ENCODE measurements at regions not wholly inside any gene's neighbourhood (a gene's known extent, or its start where the extent isn't known, plus 50 kb on each side); places are given as distances from the start of the nearest gene placed in this dataset.
"Not testable (repeated sequence)": the region's sequence is repeated elsewhere in the genome, so short reads cannot be mapped to it uniquely, and the experiment has no call there.

DNA sequence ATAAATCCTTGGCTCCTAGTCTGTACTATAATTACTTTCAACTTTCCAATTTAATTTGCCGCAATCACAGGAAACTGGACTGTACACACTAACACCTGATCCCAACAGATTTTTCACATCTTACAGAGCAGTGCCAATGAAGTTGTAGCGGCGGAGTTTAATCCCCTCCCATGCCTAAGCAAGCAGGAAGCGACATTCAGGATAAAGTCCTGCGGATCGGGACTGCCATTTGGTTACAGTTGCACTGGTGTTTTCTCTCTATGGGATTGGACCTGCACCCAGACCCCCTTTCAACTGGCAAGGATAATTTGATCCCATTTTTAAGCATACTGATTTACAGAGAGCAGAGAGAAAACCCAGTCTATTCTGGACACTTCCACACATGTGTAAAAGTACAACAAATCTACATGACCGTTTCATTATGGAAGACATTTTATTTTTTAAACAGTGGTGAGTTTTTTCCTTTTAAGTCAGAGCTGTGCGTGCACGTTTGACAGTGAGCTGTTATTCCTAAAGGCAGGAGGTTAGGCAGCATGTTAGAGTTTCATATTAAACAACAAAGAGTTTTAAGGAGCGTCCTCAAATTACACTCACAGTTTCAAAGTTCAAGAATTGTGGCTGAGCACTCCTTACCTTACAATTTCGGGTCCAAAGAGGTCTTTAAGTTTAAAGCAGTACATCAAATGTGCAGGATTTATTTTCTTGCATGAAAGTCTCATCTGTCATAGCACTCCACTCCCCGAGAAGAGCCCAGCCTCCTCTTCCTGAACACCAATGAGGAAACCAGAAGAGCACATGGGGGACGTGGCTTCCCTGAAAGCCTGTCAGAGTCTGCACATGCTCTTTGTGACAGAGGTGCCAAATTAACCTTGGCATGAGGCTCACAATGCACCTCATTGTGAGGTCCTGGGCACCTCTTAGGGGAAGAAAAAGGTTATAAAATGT is 141.6 kb upstream of the RFC3 start:
- DNase-seq = no peak

DNA sequence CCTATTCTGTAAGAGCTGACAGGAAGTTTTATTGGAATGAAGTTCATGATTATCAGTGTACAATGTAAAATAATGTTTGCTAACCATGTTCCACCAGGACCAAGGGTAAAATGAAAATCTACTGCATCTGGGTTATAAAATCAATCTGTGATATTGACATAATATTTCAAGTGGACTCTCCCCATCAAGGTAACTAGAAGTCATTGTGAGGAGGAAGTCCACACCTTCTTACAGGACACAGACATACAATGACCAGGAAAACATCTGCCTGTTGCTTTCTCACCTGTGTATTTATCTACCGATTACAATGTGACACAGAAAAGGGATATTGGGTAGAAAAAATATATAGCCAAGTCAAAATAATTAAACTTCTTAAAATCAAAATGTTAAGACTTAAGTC is 140.7 kb upstream of the RFC3 start:
- DNase-seq = no peak

DNA sequence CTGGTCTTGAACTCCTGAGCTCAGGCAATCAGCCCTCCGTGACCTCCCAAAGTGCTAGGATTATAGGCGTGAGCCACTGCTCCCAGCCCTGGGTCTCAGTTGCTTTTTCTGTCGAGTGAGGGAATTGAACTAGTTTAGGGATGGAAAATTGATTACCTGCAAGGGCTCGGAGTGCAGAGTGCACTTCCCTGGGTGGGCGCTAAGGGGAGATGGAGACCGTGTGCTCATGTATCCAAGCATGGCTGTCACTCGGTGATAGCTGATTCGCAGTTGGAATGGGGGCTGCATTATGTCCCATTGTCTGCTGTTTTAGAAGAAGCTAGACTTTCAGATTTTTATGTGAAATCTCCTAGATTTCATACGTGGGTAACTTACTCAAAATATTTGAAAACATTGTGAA is 139.9 kb upstream of the RFC3 start:
- DNase-seq = no peak

DNA sequence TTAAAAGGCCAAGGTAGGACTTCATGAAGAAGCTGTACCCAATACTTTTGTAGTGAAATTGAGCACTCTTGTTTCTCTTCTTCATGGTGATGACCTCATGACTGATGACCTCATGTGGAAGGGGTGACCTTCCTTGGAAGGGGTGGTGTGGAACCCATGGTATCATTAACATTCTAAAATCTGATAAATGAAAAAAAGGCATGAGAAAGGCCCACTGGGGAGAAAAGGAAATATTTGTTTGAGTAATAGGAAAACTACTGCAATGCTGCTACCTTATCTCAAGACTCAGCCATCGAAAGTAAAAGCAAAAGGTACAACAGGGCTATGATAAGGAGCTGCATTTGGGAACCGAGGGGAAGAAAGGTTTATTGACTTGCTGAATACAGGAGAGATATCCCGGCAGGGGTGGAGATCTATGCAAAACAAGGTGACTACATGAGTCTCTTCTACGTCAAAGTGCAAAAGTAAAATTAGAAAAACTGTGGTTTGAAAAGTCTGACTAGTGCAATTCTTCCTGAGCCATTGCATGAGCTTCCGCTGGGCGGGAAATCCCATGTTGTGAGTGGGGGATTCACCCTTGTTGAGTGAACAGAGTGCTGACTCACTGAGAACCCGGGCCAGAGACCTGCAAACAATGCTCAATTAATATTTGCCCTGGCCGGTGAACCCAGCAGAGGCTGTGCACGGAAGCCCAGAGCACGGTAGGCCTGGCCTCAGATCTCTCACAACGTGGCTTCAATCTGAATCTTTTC is 138.9 kb upstream of the RFC3 start:
- DNase-seq = no peak

DNA sequence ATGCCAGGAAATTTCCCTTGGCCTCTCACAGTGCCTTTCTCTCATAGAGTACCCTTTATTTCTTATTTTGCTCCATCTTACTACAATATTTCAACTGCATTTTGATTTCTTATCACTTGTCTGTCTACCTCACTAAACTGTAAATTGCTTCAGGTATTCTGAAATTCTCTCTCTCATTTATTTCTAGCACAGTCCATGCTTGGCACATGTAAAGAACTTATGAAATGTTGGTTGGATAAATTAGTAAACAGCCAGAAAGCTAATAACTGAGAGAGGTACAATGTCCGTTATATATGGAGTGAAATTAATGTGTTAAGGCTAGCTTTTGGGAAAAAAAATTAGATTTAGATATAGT is 138.3 kb upstream of the RFC3 start:
- no peak for DNase-seq

DNA sequence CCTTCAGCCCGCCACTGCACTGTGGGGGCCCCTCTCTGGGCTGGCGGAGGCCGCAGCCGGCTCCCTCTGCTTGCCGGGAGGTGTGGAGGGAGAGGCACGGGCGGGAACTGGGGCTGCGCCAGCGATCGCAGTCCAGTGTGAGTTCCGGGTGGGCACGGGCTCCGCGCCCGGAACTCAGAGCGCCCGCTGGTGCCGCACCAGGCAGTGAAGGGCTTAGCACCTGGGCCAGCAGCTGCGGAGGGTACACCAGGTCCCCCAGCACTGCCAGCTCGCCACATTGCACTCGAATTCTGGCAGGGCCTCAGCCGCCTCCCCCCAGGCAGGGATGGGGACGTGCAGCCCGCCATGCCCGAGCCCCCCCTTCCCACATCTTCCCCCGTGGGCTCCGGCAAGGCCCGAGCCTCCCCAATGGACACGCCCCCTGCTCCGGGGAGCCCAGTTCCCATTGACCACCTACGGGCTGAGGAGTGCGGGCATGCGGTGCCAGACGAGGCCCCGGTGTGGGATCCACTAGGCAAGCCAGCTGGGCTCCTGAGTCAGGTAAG is 135.9 kb upstream of the RFC3 start:
- no peak for DNase-seq

DNA sequence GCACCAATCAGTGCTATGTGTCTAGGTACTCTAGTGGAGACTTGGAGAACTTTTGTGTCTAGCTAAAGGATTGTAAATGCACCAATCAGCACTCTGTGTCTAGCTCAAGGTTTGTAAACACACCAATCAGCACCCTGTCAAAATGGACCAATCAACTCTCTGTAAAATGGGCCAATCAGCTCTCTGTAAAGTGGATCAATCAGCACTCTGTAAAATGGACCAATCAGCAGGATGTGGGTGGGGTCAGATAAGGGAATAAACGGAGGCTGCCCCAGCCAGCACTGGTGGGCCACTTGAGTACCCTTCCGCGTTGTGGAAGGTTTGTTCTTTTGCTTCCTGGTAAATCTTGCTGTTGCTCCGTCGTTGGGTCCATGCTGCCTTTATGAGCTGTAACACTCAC is 135.3 kb upstream of the RFC3 start:
- DNase-seq = not testable (repeated sequence)

DNA sequence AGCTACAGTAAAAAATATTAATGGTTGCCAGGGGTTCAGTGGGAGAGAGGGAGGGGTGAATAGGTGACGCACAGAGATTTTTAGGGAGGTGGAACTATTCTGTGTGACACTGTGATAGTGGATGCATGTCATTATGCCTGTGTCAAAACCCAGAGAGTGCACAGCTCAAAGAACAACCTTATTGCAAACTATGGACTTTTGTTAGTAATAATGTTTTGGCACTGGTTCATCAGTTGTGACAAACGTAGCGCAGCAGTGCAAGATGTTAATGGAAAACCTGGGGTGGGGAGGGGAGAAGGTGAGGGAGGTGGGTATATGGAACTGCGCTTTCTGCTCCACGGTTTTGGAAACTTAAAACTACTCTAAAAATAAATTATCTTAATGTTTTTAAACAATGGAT is 134.6 kb upstream of the RFC3 start:
- no peak for DNase-seq

DNA sequence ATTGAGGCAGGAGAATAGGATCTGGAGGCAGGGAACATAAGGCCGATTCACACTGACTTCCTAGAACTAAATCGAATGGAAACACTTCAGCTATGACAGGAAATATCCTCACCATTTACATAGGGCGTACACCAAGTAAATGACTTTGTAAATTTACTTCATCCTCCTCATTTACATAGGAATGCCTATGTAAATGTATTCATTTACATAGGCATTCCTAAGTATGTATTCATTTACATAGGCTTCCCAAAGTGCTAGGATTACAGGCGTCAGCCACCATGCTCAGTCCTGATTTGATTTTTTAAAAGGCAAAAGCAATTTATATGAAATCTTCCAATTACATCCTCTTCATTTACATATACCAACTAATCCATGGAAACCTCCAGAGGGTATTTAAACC is 133.1 kb upstream of the RFC3 start:
- DNase-seq = no peak

DNA sequence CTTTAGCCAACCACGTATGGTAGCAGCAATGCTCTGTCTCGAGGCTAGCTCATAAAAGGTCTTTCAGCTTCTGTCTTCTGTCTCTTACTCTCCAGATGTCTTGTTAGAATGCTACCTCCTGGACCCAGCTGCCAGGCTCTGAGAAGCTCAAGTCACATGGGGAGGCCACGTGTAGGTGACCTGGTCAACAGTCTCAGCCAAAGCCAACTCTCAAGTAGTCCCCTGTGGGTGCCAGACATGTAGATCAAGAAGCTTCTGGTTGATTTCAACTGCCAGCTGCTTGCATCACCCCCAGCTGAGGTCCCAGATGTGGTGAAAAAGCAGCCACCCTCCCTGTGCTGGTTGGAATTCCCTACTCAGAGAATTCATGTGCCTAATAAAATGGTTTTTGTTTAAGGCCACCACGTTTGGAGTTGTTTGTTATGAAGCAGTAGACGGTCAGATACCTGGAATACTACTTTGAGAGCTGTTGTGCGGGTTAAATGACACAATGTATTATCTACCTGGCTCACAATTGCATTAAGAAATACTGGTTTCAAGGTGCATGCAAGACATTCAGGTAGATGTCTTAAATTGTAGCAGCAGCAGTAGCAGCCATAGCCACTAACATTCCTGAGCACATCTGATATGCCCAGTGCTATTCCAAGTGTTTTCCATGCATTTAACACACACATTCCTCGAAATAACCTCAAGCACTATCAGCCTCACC is 131.0 kb upstream of the RFC3 start:
- no peak for DNase-seq

DNA sequence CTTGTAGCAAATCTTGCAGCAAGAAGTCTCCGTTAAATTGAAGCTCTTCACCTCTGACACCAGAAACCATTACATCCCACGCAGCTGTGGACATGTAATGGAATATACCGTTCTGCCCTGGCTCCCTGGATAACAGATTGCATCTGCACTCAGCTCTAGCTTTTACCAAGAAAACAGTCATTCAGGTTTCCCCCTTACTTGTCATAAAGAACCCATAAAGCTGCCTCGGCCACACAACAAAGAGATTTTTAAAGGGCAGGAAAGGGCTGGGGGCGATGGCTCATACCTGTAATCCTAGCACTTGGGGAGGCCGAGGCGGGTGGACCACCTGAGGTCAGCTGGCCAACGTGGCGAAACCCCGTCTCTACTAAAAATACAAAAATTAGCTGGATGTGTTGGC is 127.6 kb upstream of the RFC3 start:
- DNase-seq = no peak

DNA sequence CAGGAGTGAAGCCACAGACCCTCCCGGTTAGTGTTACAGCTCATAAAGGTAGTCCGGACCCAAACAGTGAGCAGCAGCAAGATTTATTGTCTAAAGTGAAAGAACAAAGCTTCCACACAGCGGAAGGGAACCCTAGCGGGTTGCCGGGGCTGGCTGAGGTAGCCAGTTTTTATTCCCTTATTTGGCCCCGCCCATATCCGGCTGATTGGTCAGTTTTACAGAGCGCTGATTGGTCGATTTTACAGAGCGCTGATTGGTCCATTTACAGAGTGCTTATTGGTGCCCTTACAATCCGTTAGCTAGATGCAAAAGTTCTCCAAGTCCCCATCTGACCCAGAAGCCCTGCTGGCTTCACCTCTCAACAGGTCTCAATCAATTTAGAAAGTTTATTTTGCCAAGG is 126.0 kb upstream of the RFC3 start:
- DNase-seq = no peak

DNA sequence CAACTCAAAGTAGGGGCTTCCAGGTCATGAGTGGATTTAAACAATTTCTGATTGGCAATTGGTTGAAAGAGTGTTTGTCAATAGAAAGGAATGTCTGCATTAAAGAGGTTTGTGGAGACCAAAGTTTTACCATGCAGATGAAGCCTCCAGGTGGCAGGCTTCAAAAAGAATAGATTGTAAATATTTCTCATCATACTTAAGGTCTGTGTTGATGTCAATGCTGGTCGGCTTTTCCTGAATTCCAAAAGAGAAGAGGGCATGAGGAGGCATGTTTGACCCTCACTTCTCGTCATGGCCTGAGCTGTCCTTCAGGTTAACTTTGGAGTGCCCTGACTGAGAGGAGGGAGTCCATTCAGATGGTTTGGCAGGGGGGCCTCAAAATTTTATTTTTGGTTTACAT is 125.4 kb upstream of the RFC3 start:
- no peak for DNase-seq

DNA sequence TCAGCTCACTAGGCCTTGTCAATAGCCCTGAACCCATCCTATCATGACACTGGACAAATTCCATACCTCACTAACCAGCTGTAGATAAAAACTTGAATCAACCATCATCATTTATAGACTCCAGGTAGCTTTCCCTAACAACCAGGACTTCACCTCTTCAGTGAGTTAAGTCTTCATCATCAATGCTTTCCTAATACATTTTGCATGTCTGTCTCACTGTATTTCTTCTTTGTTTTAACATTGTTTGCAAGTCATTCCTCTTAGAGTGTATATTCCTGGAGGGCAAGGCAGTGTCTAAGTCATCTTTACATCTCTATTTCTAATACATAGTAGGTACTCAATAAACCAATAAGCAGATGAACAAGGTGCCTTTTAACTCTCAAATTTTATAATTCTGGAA is 123.4 kb upstream of the RFC3 start:
- no peak for DNase-seq

DNA sequence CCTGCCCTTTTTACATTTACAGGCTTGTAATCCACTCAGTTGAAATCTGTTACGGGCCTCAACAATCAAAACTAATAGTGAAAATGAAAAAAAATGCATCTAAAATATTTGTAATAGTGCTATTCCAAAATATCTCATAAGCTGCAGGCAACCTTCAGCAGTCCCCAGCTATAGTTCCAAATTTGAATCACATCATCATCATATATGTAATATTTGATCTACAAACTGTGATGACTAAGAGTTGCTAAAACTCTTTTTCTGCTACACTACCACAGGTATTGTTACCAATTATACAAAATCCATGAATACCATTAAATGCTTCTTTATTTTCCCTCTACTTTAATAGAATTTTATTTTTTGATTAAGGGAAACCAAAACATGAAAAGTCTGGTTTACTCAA is 121.4 kb upstream of the RFC3 start:
- DNase-seq = no peak

DNA sequence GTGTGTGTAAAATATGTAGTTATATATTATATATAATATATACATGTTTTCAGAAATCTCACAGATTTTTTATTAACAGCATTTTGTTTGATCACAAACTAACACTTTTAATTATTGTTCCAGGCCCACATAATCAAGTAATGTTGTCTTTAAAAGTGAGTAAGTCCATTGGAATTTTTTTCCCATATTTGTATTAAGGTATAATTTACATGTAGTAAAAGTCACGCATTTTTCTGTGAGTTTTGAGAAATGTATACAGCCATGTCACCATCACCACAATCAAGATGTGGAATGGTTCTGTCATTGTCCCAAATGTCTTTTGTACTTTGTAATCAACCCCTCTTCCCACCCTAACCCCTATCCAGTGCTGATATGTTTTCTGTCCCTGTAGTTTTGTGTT is 120.0 kb upstream of the RFC3 start:
- no peak for DNase-seq

DNA sequence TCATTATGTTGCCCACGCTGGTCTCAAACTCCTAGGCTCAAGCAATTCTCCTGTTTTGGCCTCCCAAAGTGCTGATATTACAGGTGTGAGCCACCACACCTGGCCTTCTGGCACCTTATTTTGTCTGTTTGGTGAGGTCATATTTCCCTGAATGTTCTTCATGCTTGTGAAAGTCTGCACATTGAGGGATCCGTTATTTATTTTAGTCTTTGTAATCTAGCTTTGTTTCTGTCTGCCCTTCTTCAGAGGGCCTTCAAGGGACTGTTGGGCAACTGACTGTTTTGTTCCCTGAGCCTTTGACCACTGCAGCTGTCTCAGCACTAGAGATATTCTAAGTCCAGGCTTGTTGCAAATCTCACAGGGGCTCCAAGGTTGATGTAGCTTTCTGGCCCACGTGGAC is 110.5 kb upstream of the RFC3 start:
- no peak for DNase-seq

DNA sequence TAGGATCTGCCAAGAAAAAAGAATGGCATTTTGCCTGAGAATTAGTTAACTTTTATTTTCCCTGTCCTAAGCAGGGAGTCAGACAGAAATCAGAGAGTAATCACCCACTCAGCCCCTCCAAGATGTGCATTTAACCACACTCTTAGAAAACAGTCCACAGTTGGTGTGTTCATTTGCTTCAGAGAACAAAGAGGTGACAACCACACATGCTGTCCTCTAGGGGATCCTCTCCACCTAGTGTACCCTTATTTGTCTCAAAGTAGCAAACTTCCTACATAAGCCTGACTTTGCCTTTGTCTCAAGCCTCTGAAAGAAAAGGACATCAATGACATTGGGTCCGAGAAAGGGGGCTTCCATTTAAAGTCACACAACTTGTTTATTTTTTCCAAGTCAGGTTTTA is 107.0 kb upstream of the RFC3 start:
- DNase-seq = no peak

DNA sequence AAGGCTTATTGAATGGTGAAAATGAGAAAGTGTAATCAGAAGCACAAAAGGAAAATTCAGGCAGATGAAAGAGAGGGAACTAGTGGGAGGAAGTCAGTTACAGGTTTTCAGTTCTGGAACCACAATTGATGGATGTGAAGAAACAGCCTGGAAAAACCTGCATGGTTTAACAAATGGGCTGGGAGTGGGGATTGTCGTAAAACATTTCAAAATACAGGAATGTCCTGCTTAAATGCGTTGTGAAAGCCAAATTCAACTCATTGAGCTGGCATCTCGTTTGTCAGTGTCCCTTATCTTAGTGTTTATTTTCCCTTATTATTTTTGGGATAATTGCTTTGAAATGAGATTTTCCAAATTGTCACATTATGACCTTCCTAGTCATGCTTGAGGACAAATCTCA is 106.5 kb upstream of the RFC3 start:
- DNase-seq = no peak

DNA sequence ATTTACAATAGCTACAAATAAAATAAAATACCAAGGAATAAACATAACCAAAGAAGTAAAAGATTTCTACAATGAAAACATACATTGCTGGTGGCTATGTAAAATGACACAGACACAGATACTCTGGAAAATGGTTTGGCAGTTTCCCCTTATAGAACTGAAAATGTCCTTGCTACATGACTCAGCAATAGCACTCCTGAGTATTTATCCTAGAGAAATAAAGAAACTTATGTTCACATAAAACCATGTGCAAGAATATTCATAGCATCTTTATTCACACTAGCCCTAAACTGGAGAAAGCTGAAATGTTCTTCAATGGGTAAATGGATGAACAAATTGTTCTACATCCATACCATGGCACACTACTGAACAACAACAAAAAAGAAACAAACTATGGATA is 100.2 kb upstream of the RFC3 start:
- DNase-seq = no peak

DNA sequence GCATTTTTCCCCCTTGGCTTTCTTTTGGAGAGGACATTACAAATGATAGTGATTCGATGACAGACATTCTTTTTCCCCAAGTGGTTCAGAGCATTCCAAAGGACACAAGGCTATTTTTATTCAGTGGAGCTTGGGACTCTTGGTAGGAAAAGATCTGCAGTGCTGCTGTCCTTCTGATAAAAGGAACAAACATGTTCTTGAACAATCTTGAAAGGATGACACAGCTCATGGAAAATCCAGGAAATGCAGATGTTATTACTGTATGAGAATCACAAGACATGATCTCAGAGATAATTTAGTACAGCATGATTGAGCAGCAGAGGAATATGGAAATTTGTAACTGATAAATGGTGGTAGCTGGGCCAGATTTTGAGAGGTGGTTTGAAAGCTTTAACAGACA is 96.2 kb upstream of the RFC3 start:
- DNase-seq = no peak

DNA sequence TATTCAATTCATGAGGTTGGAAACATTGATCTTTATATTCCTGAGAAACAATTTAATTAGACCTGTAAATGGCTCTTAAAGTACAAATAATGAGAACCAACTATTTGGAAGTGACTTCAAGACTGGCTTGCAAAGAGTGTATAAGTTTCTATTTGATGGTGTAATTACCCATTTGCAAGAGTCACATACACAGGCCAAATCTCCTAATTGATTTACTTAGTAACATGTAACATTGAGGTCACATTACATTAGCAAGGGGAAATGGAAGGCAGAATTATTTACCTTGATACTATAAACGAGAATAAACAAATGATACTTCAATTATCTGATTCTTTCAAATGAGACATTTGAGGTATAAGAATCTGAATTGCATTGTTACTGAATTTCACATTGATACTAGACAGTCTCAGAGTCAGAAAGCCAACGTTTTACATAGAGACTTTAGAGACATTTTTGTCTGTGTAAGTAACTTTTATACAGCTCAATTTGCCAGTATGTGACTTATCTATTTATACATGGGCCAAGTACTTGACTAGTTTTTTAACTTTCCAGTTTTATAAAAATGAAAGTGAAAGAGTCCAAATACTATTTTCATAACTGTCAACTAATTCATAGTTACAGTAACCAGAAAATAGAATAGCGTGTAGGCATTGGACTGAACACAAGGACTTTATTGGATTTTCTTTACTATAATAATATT is 95.6 kb upstream of the RFC3 start:
- no peak for DNase-seq

DNA sequence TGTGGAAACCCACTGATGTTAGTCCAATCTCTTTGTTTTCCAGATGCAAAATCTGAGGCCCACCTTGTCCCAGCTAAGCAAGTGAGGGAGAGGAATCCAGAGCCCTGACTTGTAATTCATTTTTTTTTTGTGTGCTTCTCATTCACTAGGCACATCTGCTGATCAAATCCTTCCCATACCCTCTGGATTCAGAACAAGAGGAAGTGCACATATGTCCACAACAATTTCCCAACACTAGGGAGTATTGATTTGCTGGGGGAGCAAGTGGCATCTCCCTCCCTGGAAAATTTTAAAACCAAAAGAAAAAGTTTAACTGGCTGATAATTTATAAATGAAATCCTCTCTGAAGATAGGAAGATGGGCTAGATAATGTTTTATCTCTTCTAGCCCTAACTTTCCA is 94.6 kb upstream of the RFC3 start:
- no peak for DNase-seq

Measured in DMS79 treated with DMSO at 0.1 percent for 48 hours (cell line).